ENCODE measurements at regions not wholly inside any gene's neighbourhood (a gene's known extent, or its start where the extent isn't known, plus 50 kb on each side); places are given as distances from the start of the nearest gene placed in this dataset.

DNA sequence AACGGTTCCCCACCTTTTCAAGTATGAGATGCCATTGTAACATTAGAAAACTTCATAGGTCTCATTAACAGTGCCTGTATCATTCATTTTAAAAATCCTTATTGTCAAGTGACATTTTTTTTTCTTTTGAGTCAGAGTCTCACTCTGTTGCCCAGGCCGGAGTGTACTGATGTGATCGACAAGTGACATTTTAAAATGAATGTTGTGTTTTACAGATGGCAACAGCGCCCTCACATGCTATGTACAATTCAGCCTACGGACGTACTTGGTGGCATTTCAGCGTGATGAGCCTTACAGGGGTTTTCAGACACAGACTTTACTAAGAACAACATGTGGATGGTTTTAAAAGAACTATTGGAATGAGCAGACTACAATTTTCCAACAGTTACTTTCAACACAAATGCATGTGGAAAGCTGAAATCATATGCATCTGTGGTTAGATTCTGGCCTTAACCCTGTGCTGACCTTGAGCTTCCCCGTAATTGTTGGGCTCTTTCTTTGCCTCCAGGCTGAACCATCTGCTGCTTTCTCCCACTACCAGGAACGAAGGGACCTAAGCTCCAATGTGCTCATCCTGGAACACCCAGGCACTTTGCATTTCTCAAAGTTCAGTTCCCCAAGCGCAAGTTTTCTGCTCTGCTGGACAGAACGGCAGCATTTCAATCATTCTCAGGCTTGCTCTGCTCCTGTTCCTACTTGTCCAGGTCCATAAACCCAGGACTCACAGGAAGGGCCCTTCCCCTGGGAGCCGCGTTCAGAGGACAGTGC, 119.9 kb upstream of the NDUFV2 start:
- TF ChIP-seq POLR2A (IDR thresholded peaks at IDR 0.05), result no peak
- no peak for TF ChIP-seq EP300 (IDR thresholded peaks at IDR 0.05; ENCODE audit: low read depth)

Data from transverse colon (tissue), 1 donor.